GM18507 (cell line): ENCODE measurements at regions not wholly inside any gene's neighbourhood (a gene's known extent, or its start where the extent isn't known, plus 50 kb on each side); places are given as distances from the start of the nearest gene placed in this dataset.
"Not testable (repeated sequence)": the region's sequence is repeated elsewhere in the genome, so short reads cannot be mapped to it uniquely, and the experiment has no call there.

Source experiments
- DNase-seq: peaks from one replicate; pipeline ENCODE4 v3.0.0; 2011; ENCODE audit warnings: low read depth; ENCODE audit not compliant: insufficient read length; ENCODE audit errors: extremely low spot score
- FAIRE-seq: peaks from 2 replicates; lab custom pipeline; 2011; peaks lifted over from hg19 to GRCh38; lab: Jason Lieb, UNC

- no peak for DNase-seq
- FAIRE-seq, result no peak
Observed at GRCh38 chr13:56720841-56721240, 419.9 kb upstream of the PRR20A start.

DNA sequence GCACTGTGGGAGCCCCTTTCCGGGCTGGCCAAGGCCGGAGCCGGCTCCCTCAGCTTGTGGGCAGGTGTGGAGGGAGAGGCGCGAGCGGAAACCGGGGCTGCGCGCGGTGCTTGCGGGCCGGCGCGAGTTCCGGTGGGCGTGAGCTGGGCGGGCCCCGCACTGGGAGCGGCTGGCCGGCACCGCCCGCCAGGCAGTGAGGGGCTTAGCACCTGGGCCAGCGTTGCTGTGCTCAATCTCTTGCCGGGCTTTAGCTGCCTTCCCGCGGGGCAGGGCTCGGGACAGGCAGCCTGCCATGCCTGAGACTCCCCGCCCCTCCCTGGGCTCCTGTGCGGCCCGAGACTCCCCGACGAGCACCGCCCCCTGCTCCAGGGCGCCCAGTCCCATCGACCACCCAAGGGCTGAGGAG is 405.2 kb upstream of the PRR20A start:
- FAIRE-seq, result no peak
- no peak for DNase-seq

- no peak for DNase-seq
- FAIRE-seq, result no peak
Observed at GRCh38 chr13:56736966-56737365, 403.8 kb upstream of the PRR20A start.

GRCh38 chr13:56752636-56753035 is 388.1 kb upstream of the PRR20A start:
- DNase-seq, result no peak
- FAIRE-seq, result no peak

DNA sequence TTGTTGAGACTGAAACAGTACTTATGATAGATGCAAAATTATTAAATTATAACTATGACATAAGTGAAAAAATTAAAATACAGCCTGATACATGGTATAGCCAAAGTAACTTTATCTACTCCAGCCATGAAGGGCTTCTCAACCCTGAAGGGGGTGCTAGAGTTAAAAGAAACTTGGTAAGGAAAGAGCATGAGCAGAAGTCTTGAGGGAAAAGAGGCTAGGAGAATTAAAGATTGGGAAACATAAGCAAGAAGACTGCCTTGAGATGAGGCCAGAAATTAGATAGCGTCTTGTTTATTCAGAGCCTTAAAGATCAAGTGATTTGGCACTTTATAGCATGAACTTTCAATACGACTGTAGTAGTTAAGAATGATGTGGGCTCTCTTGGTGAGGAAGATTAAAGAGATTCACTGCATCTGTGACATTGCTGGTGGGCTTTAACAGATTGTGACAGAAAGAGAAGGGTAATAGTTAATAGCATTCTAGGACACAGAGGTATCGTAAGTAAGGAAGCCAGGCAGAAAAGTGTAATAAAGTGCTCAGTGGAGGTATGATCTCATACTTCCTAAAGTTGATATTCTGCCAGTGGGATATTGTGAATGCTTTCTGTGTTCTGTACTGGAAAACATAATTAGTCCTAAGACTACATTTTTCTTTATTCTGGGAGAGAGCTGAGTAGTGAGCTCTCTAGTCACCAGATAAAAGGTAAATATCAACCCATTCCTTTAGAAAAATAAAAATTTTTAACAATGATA is 385.4 kb upstream of the PRR20A start:
- FAIRE-seq, result no peak

DNA sequence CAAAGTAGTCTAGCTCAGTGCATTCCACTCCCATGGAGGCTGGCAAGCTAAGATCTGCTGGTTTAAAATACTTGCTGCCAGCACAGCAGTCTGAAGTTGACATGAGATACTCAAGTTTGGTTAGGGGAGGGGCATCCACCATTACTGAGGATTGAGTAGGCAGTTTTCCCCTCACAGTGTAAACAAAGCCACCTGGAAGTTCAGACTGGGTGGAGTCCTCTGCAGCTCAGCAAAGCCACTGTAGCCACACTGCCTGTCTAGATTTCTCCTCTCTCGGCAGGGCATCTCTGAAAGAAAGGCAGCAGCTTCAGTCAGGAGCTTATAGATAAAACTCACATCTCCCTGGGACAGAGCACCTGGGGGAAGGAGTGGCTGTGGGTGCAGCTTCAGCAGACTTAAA is 377.4 kb upstream of the PRR20A start:
- DNase-seq, FAIRE-seq: not testable (repeated sequence)

More for the DNA sequence above, 385.4 kb upstream of the PRR20A start:
- DNase-seq, result no peak

DNA sequence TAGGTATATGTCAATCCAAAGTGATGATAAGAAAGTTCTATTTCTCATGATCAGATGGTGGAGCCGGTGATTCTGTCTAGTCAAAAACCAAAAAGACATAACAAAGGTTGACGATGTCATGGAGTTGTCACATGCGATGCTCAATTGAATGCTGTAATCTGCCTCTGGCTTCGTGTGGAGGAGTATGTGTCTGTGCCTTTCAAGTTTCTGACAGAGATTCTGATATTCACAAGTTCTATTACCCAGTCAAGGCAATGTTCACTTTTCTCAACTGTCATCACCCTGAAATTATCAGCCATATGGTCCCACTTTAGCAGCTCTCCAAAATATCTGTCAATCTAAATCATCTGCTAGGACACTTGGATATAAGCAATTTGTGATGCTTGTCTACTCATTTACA is 367.6 kb upstream of the PRR20A start:
- FAIRE-seq (no peak), DNase-seq (no peak)

GRCh38 chr13:56789527-56789926 is 351.2 kb upstream of the PRR20A start:
- FAIRE-seq (no peak), DNase-seq (no peak)

DNA sequence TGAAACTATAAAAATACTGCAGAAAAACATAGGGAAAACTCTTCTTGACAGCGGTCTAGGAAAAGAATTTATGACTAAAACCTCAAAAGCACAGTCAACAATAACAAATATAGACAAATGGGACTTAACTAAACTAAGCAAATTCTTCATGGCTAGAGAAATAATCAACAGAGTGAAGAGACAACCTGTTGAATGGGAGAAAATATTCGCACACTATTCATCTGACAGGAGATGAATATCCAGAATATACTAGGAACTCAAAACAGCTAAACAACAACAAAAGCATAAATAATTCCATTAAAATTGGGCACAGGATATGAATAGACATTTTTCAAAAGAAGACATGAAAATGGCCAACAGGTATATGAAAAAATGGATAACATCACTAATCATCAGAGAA is 303.6 kb upstream of the PRR20A start:
- FAIRE-seq, result no peak

GRCh38 chr13:56850852-56851251 is 289.9 kb upstream of the PRR20A start:
- no peak for FAIRE-seq
- DNase-seq, result no peak

More for the DNA sequence above, 303.6 kb upstream of the PRR20A start:
- DNase-seq, result no peak

DNA sequence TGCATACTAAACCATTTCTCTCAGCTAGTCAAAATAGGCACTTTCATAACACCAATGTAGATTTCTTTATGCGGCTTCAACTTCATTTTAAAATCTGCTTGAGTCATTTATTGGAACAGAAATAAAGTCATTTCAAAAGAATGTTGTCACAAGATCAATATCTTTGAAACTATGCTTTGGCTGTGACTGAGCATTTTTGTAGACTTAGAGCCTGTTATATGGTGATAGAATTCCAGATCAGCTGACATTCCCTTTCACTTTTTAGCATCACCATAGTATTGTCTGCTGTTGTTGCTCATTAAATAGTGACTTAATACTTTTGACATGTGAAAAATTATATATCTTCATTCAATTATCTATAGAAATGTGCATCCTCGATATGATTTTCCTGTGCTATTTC is 279.2 kb upstream of the PRR20A start:
- FAIRE-seq (no peak), DNase-seq (no peak)

DNA sequence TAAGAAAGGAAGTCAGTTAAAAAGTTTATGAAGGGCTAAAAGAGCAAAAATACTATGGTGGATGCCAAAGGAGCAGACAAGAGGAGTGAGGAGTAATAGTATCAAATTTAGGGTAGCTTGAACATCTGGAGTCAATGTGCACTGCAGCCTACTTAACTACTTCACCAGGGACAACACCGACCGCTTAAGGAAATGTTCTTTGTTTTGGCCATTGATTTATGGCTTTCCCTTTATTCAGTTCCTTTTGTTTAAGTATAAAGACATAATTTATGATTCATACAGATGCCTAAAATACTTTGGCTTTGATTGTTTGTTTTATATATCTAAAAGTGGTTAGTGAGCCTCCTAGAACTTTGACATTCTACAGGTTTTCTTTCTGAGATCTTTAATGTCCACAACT is 276.3 kb upstream of the PRR20A start:
- FAIRE-seq (no peak), DNase-seq (no peak)

DNA sequence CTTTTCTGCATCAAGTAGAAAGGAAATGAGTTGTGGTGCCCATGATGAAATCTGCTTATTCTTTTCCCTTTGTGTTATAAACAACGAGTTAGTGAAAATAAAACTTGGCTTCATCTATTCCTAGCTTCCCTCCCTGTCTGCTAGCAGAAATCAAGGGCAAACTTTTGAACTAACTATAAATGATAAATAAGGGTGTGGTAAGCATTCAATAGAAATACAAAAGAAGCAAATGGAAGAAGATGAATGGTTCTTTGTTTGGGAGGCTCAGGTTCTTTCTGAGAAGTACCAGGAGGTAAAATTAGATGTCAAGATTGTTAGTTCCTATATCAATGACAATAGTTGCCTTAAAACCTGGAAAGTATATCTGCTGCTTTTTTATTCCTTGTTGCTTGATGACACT is 275.3 kb upstream of the PRR20A start:
- DNase-seq (no peak), FAIRE-seq (no peak)

DNA sequence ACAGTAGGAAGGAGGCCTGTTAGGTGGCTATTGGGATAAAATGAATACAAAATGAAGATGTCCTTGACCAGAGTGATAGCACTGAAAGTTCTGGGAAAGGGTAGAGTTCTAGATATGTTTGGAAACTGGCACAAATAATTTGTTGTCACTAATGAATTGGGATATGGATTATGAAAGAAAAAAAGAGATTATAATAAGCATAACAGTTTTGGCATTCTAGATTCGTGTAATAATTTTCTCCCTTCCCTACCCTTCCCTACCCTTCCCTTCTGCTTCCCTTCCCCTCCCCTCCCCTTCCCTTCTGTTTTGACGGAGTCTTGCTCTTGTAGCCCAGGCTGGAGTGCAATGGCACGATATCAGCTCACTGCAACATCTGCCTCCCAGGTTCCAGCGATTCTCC is 271.0 kb upstream of the PRR20A start:
- no peak for FAIRE-seq

GRCh38 chr13:56886398-56886797 is 254.3 kb upstream of the PRR20A start:
- DNase-seq (no peak), FAIRE-seq (no peak)

More for the DNA sequence above, 271.0 kb upstream of the PRR20A start:
- DNase-seq, result no peak

- FAIRE-seq (no peak), DNase-seq (no peak)
Observed at GRCh38 chr13:56888455-56888854, 252.3 kb upstream of the PRR20A start.

DNA sequence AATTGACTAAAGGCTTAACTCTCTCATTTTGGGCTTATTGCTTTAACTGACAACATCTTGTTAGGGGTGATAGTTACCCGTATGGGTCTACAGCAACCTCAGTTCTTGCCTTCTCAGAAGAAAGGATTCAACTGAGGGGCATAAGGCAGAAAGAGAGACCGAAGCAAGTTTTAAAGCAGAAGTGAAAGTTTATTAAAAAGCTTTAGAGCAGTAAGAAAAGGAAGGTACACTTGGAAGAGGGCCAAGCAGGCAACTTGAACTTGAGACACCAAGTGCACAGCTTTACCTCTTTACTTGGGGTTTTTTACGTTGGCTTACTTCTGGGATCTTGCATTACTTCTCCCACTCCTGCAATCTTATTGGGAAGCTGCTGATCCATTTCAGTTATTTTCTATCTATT is 246.9 kb upstream of the PRR20A start:
- no peak for DNase-seq
- FAIRE-seq, result no peak

- DNase-seq, result no peak
- FAIRE-seq, result no peak
Observed at GRCh38 chr13:56900549-56901279, 240.0 kb upstream of the PRR20A start.

DNA sequence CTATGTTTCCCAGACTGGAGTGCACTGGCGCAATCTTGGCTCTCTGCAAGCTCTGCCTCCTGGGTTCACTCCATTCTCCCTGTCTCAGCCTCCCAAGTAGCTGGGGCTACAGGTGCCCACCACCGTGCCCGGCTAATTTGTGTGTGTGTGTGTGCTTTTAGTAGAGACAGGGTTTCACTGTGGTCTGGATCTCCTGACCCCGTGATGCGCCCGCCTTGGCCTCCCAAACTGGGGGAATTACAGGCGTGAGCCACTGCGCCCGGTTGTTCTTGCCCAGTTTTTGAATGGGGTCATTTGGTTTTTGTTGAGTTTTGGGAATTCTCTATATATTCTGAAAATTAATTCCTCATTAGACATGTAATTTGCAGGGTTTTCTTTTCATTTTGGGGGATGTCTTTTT is 238.4 kb upstream of the PRR20A start:
- FAIRE-seq, result no peak
- DNase-seq, result no peak

- no peak for DNase-seq
- no peak for FAIRE-seq
Observed at GRCh38 chr13:56903710-56904282, 236.9 kb upstream of the PRR20A start.

GRCh38 chr13:56906909-56907308 is 233.8 kb upstream of the PRR20A start:
- DNase-seq, result no peak

More at GRCh38 chr13:56906909-56907308, 233.8 kb upstream of the PRR20A start:
- FAIRE-seq, result no peak
